A673 (cell line): ENCODE measurements at regions not wholly inside any gene's neighbourhood (a gene's known extent, or its start where the extent isn't known, plus 50 kb on each side); places are given as distances from the start of the nearest gene placed in this dataset.

Experiments
- BruUV-seq: library from RNA; stranded (reverse); fragments of 400-500 nt; replicated peaks from 2 replicates; lab custom pipeline; 2021; lab: Mats Ljungman, UMichigan
- CTCF ChIA-PET: fragments of 300-600 bp; sonication (Branson Sonifier 250); formaldehyde crosslinking; loops from one replicate; lab custom pipeline; 2022; ENCODE audit warnings: antibody characterized with exemption; lab: Charles Lee
- POLR2A ChIA-PET: fragments of 300-600 bp; sonication (Branson Sonifier 250); formaldehyde crosslinking; loops from one replicate; lab custom pipeline; 2022; ENCODE audit warnings: antibody characterized with exemption; ENCODE audit not compliant: low non-redundant PET; lab: Charles Lee
- DNase-seq: peaks from one replicate; pipeline ENCODE4 v3.0.0-alpha.2; 2015; ENCODE audit warnings: low spot score
- H3K27ac ChIP-seq: fragments of 200-600 bp; sonication (generic); 2 replicates; pipeline ENCODE4 v1.5.1; 2016; ENCODE audit warnings: mixed run types, low read depth, mild to moderate bottlenecking, mixed read lengths, antibody characterized with exemption, low read length; ENCODE audit not compliant: poor library complexity, severe bottlenecking
- H3K27me3 ChIP-seq: fragments of 200-600 bp; sonication (generic); replicated peaks from 2 replicates; pipeline ENCODE4 v1.6.1; 2017; ENCODE audit warnings: mixed run types, low read depth, mild to moderate bottlenecking, mixed read lengths, antibody characterized with exemption, low read length; ENCODE audit not compliant: insufficient read depth, poor library complexity
- H3K36me3 ChIP-seq: fragments of 200-600 bp; sonication (generic); 2 replicates; pipeline ENCODE4 v1.6.1; 2016; ENCODE audit warnings: mixed run types, mild to moderate bottlenecking, mixed read lengths, antibody characterized with exemption, low read length; ENCODE audit not compliant: insufficient read depth, poor library complexity, severe bottlenecking
- H3K4me1 ChIP-seq: fragments of 200-600 bp; sonication (generic); 2 replicates; pipeline ENCODE4 v1.6.1; 2017; ENCODE audit warnings: mixed run types, mild to moderate bottlenecking, mixed read lengths, antibody characterized with exemption, low read length; ENCODE audit not compliant: insufficient read depth, poor library complexity, severe bottlenecking
- H3K4me3 ChIP-seq: fragments of 200-600 bp; sonication (generic); 2 replicates; pipeline ENCODE4 v1.5.1; 2016; ENCODE audit warnings: low read depth, mixed run types, mild to moderate bottlenecking, mixed read lengths, low read length; ENCODE audit not compliant: poor library complexity, severe bottlenecking
- H3K9me3 ChIP-seq: fragments of 200-600 bp; sonication (generic); 2 replicates; pipeline ENCODE4 v1.6.1; 2016; ENCODE audit warnings: mixed run types, low read depth, mild to moderate bottlenecking, mixed read lengths, antibody characterized with exemption, low read length; ENCODE audit not compliant: poor library complexity, severe bottlenecking
- CTCF ChIP-seq: fragments of 300-800, 200-600 bp; sonication (generic); conservative IDR thresholded peaks from 2 replicates; pipeline ENCODE4 v1.5.1; 2017; ENCODE audit warnings: low read depth, mild to moderate bottlenecking, antibody characterized with exemption, low read length, moderate library complexity, mixed read lengths
- EZH2 ChIP-seq: fragments of 200-600 bp; sonication (generic); IDR thresholded peaks from 2 replicates; pipeline ENCODE4 v1.6.1; 2017; ENCODE audit warnings: borderline replicate concordance, low read depth, mild to moderate bottlenecking, mixed read lengths, antibody characterized with exemption, low read length; ENCODE audit not compliant: poor library complexity, severe bottlenecking
- intact Hi-C: fragments of 100-400 bp; cut with micrococcal nuclease; formaldehyde crosslinking; loops from one replicate; pipeline ENCODE4 v1.10.0; 2022; ENCODE audit not compliant: unreplicated experiment

- Histone ChIP-seq H3K4me3 (no peak overlapping the region), H3K4me1 (no peaks in the 10 kb centered on the region), H3K27ac (no peak overlapping the region), H3K27me3 (no peaks in the 10 kb centered on the region), H3K36me3 (no peaks in the 10 kb centered on the region), H3K9me3 (no peaks in the 10 kb centered on the region)
- intact Hi-C loops, result no loop called here
- ChIA-PET POLR2A (no interaction called here), CTCF (no interaction called here)
- peak; percentile 0 for DNase-seq
- TF ChIP-seq CTCF, result no peak
- no peak for TF ChIP-seq EZH2
- no TSS peak for BruUV-seq
Measured at GRCh38 chr10:107544706-107545520, 380.4 kb upstream of the SORCS1 start.

GRCh38 chr10:107542607-107543006 is 378.1 kb upstream of the SORCS1 start:
- Histone ChIP-seq H3K27me3 (no peaks in the 10 kb centered on the region), H3K4me1 (no peaks in the 10 kb centered on the region), H3K27ac (no peak overlapping the region), H3K36me3 (no peaks in the 10 kb centered on the region), H3K4me3 (no peak overlapping the region), H3K9me3 (no peaks in the 10 kb centered on the region)
- no peak for DNase-seq
- intact Hi-C loops, result no loop called here
- POLR2A ChIA-PET, result no interaction called here
- CTCF ChIA-PET, result no interaction called here
- no TSS peak for BruUV-seq
- no peak for TF ChIP-seq EZH2
- TF ChIP-seq CTCF, result no peak

- no peak for DNase-seq
- intact Hi-C loops, result no loop called here
- BruUV-seq, result no TSS peak
- H3K4me1 ChIP-seq, result no peaks in the 10 kb centered on the region
- ChIA-PET POLR2A (no interaction called here), CTCF (no interaction called here)
- no peak overlapping the region for H3K4me3 ChIP-seq
- no peaks in the 10 kb centered on the region for H3K27me3 ChIP-seq
- H3K9me3 ChIP-seq, result no peaks in the 10 kb centered on the region
- H3K36me3 ChIP-seq, result no peaks in the 10 kb centered on the region
- no peak overlapping the region for H3K27ac ChIP-seq
- TF ChIP-seq CTCF, result no peak
- TF ChIP-seq EZH2, result no peak
Measured at GRCh38 chr10:107542016-107542415, 377.5 kb upstream of the SORCS1 start.
